Suprapubic skin (tissue), 4 donors: ENCODE measurements at regions not wholly inside any gene's neighbourhood (a gene's known extent, or its start where the extent isn't known, plus 50 kb on each side); places are given as distances from the start of the nearest gene placed in this dataset.

Experiments
- EP300 ChIP-seq: sonication (generic); formaldehyde crosslinking; IDR thresholded peaks from one replicate; pipeline ENCODE4 v1.6.1; 2017; ENCODE audit warnings: antibody characterized with exemption
- POLR2A ChIP-seq, 2 donors: fragments of 450-650 bp; IDR thresholded peaks; one replicate each; pipeline ENCODE4 v1.6.1; 2017; ENCODE audit warnings: antibody characterized with exemption in 2 of 2, mild to moderate bottlenecking in 2 of 2, moderate library complexity in 2 of 2
- POLR2AphosphoS5 ChIP-seq, 3 donors: sonication (generic); formaldehyde crosslinking; IDR thresholded peaks; one replicate each; pipeline ENCODE4 v1.6.1; 2017; ENCODE audit warnings: antibody characterized with exemption in 3 of 3
- TF ChIP-seq, protein P1 (sequence below), 2 donors: fragments of 200-600 bp in 1 of 2; fragments of 450-650 bp in 1 of 2; sonication (generic) in 1 of 2; IDR thresholded peaks; one replicate each; pipeline ENCODE4 v1.5.1; 2016 to 2019; ENCODE audit warnings: antibody characterized with exemption in 2 of 2, mild to moderate bottlenecking in 1 of 2, moderate library complexity in 1 of 2

DNA sequence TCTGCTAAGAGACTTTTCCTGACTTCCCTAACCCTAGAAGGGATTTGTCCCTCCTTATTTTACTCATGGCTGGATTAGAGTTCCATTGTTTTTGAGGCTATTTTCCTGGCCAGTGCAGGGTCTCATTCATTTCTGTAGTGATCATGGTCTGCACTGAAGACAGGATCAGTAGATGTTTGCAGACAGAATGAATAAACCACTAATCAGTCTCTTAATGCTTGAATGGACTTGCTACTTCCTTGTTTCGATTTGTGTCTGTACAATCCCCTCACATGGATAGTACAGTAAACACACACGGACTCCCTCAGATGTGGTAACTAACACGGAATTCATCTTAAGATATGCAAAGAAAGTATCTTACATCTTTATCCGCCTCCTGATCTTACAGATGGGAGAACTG lies 102.6 kb upstream of the PRB2 start:
- TF ChIP-seq, protein P1, sequence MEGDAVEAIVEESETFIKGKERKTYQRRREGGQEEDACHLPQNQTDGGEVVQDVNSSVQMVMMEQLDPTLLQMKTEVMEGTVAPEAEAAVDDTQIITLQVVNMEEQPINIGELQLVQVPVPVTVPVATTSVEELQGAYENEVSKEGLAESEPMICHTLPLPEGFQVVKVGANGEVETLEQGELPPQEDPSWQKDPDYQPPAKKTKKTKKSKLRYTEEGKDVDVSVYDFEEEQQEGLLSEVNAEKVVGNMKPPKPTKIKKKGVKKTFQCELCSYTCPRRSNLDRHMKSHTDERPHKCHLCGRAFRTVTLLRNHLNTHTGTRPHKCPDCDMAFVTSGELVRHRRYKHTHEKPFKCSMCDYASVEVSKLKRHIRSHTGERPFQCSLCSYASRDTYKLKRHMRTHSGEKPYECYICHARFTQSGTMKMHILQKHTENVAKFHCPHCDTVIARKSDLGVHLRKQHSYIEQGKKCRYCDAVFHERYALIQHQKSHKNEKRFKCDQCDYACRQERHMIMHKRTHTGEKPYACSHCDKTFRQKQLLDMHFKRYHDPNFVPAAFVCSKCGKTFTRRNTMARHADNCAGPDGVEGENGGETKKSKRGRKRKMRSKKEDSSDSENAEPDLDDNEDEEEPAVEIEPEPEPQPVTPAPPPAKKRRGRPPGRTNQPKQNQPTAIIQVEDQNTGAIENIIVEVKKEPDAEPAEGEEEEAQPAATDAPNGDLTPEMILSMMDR (IDR thresholded peaks at IDR 0.05): no peak
- no peak for TF ChIP-seq POLR2AphosphoS5 (IDR thresholded peaks at IDR 0.05)
- no peak for TF ChIP-seq POLR2A (IDR thresholded peaks at IDR 0.05)
- TF ChIP-seq EP300: no peak
